GM23338 (cell line): ENCODE measurements at regions not wholly inside any gene's neighbourhood (a gene's known extent, or its start where the extent isn't known, plus 50 kb on each side); places are given as distances from the start of the nearest gene placed in this dataset.

Experiments used
- CREB1 ChIP-seq: fragments of 250-450 bp; sonication (Bioruptor Pico); IDR thresholded peaks from 2 replicates; pipeline ENCODE4 v1.5.0; 2020; ENCODE audit warnings: low read depth, mild to moderate bottlenecking, moderate library complexity
- EZH2 ChIP-seq: fragments of 200-600 bp; sonication (generic); IDR thresholded peaks from one replicate; pipeline ENCODE4 v1.8.0; 2017; ENCODE audit warnings: antibody characterized with exemption, mild to moderate bottlenecking, low read depth; ENCODE audit not compliant: unreplicated experiment
- NANOG ChIP-seq: IDR thresholded peaks from 2 replicates; pipeline ENCODE4 v1.6.1; 2016; ENCODE audit warnings: antibody characterized with exemption, borderline replicate concordance
- POLR2AphosphoS5 ChIP-seq: IDR thresholded peaks from 2 replicates; pipeline ENCODE4 v1.6.1; 2016; ENCODE audit warnings: antibody characterized with exemption, low read depth
- TF ChIP-seq, protein P1 (sequence below), 2 experiments: fragments of 200-600 bp in 1 of 2; sonication (generic) in 1 of 2; conservative IDR thresholded peaks; 2 replicates each; pipeline versions ENCODE4 v1.5.1 to v1.6.1; 2016 to 2017; ENCODE audit warnings: antibody characterized with exemption in 2 of 2, low read depth in 2 of 2, mild to moderate bottlenecking in 2 of 2, moderate library complexity in 1 of 2

DNA sequence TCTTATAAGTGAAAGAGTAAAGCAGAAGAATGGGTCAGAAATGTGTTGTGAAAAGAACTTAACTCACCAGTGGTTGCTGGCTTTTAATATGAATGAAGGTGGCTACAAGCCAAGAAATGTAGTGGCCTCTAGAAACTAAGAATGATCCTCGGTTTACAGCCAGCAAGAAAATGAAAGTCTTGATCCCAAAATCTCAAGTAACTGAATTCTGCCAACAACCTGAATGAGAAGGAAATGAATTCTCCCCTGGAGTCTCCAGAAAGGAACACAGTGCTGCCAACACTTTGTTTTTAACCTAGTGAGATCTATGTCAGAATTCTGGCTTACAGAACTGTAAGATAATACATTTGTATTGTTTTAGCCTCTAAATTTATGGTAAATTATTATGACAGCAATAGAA lies 193.0 kb downstream of the FZD1 start:
- TF ChIP-seq POLR2AphosphoS5 (no peak), NANOG (no peak), EZH2 (no peak), CREB1 (CRISPR knock-in tag) (no peak)
- TF ChIP-seq, protein P1, sequence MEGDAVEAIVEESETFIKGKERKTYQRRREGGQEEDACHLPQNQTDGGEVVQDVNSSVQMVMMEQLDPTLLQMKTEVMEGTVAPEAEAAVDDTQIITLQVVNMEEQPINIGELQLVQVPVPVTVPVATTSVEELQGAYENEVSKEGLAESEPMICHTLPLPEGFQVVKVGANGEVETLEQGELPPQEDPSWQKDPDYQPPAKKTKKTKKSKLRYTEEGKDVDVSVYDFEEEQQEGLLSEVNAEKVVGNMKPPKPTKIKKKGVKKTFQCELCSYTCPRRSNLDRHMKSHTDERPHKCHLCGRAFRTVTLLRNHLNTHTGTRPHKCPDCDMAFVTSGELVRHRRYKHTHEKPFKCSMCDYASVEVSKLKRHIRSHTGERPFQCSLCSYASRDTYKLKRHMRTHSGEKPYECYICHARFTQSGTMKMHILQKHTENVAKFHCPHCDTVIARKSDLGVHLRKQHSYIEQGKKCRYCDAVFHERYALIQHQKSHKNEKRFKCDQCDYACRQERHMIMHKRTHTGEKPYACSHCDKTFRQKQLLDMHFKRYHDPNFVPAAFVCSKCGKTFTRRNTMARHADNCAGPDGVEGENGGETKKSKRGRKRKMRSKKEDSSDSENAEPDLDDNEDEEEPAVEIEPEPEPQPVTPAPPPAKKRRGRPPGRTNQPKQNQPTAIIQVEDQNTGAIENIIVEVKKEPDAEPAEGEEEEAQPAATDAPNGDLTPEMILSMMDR (conservative IDR thresholded peaks at IDR 0.05; ENCODE audit: low read depth in 2 of 2) = no peak
